Activated CD4-positive, alpha-beta T cell treated with anti-CD3 and anti-CD28 coated beads, Interleukin-2, amount 50 U/mL, for 16 hours (primary cell): ENCODE measurements at regions not wholly inside any gene's neighbourhood (a gene's known extent, or its start where the extent isn't known, plus 50 kb on each side); places are given as distances from the start of the nearest gene placed in this dataset.
"Not testable (repeated sequence)": the region's sequence is repeated elsewhere in the genome, so short reads cannot be mapped to it uniquely, and the experiment has no call there.

Experiments used
- DNase-seq: peaks from one replicate; pipeline ENCODE4 v3.0.0-alpha.2; 2020

DNA sequence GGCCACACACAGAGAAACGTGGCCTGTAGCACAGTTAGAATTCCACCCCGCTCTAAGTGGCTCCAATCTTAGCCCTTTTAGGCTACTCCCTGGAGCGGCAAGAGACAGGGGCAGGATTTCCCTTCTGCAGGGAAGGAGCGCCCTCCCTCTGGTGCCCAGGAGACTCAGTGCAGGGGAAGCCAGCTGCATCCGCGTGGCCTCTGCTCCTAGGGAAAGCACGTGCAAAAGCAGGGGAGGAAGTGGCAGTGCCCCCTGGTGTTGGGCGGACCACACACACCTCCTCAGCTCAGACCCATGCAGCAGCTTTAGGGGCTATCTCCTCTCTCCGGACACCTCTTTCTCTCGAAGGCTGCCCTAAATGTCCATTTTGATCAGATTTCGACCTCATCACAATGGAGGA, 50.0 kb downstream of the SPRING1 start:
- peak; percentile 30 for DNase-seq

DNA sequence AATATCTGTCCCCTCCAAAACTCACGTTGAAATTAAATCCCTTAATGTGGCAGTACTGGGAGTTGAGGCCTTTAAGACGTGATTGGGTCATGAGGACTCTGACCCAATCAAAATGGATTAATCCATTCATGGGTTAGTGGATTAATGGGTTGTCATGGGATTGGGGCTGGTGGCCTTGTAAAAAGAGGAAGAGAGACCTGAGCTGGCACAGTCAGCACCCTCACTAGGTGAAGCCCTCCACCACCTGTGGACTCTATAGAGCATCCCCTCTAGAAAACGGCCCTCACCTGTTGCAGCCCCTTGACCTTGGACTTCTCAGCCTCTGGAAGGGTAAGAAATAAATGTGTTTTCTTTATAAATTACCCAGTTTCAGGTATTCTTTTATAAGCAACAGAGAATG, 53.0 kb downstream of the SPRING1 start:
- no peak for DNase-seq

DNA sequence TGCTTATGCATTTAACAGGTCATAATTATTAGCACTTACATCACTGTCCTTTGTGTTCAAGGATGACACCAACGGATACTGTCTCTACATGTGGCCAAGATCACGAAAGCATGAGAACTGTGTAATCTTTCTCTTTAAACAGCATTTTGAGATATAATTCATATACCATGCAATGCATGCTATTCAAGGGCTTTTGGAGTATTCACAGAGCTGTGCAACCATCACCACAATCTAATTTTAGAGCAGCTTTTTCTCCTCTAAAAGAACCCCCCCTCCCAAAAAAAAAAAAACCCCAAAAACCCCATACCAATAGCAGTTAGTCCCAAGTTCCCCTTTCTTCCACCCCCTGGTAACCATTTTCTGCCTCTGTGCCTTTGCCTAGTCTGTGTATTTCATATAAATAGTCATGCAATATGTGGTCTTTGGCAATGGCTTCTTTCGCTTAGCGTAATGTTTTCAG, 60.6 kb downstream of the SPRING1 start:
- DNase-seq, result no peak

DNA sequence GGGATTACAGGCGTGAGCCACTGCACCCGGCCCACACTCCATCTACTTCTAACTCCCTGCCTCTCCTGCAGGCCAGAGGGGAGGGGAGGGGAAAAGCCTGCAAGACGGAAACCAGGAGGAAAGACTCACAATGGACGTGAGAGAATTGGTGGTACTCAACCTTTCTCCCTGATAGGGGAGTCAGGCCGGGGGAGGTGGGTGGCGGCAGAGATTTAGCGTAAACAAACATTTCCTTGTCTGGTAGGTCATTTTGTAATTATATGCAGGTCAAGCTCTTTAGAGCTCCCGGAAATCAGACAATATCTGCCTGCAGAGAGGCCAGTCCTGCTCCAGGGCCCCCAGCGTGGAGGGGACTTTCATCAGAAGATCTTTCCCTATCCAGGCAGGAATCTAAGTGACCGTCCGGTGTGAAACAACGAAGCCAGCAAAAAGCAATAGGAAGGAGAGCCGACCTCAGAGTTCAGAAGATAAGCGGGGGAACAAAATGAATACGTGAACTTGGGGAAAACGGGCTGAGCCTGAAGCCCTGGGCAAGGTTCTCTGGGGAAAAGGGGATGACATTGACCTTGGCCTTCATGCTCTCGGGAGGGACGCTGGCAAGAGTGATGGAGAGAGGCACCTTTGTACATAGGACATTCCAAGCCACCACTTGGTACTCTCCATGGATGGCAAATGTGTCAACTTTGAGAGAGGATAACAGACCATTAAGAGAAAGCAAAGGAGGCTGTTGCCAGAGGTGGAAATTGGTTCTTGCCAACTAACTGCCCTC, 62.3 kb downstream of the SPRING1 start:
- no peak for DNase-seq

DNA sequence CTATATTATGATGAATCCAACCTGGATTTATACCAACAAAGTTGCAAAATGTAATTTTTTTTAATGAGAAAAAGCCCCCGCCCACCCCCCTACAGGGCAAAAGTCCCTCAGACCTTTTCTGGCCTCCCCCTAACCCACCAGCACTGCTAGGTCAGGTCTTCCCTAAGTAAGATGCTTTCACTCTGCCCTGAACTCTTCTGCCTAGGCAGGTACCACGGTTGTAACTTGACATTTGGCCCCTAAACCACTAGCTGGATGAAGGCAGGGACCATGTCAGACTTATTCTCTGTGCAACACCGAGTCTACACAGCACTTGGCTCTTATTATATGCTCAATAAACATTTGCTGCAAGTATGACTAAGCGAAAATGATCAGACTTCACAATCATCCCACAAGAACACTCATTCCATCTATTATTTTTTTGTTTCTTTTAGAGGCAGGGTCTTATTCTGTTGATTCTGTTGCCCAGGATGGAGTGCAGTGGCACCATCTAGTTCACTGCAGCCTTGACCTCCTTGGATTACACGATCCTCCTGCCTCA, 63.2 kb downstream of the SPRING1 start:
- DNase-seq, result peak; percentile 25

DNA sequence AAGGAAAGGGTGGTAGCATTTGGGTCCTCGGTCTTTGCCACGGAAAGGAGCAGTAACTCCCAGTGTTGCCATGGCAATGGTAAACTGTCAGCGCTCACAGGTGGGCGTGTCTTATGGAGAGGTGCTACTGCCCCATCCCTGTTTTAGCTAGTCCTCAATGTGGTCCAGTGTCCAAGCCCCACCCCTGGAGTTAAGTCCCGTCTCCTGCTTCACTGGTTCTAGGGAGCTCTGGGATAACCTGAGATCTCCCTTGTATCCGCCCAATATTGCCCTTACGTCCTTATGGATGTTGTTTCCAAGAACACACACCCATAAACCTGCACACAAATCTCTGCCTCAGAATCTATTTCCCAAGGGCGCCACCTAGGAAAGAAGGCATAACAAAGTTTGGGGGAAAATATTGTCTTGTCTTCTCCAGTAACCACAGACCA, 64.2 kb downstream of the SPRING1 start:
- peak; percentile 10 for DNase-seq

DNA sequence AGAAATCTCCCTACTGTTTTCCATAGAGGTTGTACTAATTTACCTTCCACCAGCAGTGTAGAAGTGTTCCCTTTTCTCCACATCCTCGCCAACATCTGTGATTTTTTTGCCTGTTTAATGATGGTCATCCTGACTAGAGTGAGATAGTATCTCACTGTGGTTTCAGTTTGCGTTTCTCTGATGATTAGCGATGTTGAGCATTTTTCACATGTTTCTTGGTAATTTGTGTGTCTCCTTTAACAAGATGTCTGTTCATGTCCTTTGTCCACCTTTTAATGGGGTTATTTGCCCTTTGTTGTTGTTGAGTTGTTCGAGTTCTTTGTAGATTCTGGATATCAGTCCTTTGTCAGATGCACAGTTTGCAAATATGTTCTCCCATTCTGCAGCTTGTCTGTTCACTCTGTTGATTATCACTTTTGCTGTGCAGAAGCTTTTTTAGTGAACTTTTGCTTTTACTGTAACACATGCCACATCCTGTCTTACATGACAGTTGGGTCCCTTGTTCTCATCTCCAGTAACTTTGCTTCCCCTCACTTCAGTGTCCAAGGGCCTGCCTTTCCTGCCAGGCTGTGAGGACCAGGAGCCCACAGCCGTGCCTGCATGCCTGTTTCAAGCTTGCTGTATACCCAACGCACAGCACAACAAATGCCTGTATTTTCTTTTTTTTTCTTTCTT, 64.9 kb downstream of the SPRING1 start:
- peak; percentile 80 for DNase-seq

DNA sequence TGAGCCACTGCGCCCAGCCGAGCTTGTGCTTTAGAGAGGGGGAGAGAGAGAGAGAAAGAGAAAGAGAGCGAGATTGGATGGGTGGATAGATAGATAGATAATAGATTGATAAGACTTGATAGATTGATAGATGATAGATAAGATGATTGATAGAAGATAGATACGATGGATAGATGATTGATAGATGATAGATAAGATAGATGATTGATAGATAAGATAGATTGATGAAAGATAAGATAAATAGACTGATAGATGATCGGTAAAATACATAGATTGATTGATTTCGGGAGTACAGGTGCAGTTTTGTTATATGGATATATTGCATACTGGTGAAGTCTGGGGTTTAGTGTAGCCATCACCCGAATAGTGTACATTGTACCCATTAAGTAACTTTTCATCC, 65.9 kb downstream of the SPRING1 start:
- no peak for DNase-seq

DNA sequence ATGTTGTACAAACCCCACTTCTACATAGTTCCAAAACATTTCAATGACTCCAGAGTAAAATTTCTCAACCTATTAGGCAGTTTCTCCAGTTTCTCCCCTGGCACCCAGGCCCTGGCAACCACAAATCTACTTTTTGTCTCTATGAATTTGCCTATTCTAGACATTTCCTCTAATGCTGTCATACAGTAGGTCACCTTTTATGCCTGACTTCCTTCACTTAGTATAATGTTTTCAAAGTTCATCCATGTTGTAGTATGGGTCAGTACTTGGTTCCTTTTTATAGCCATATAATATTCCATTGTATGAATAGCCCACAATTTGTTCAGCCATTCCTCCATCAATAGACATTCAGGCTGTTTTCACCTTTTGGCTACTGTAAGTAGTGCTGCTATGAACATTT, 67.0 kb downstream of the SPRING1 start:
- no peak for DNase-seq

DNA sequence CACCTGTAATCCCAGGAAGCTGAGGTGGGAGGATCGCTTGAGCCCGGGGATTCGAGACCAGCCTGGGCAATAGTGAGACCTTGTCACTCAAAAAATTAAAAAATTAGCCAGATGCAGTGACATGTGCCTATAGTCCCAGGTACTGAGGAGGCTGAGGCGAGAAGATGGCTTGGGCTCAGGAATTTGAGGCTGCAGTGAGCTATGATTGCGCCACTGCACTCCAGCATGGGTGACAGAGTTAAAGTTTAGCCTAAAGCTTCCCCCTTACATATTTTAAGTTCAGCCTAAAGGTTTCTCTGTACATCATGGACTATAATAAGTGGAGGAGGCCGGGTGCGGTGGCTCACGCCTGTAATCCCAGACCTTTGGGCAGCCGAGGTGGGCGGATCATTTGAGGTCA, 70.1 kb downstream of the SPRING1 start:
- no peak for DNase-seq

DNA sequence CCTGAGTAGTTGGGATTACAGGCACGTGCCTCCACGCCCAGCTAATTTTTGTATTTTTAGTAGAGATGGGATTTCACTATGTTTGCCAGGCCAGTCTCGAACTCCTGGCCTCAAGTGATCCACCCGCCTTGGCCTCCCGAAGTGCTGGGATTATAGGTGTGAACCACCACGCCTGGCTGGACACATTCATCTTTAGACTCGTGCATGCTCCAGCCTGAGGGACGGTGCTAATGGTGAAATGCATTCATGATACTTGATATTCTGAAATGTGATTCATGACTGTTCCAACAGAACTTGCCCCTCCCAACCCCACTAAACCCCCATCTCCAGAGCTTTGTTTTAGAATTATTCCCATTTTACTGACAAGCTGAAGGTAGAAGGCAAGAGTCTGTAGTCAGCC, 71.0 kb downstream of the SPRING1 start:
- DNase-seq, result not testable (repeated sequence)

DNA sequence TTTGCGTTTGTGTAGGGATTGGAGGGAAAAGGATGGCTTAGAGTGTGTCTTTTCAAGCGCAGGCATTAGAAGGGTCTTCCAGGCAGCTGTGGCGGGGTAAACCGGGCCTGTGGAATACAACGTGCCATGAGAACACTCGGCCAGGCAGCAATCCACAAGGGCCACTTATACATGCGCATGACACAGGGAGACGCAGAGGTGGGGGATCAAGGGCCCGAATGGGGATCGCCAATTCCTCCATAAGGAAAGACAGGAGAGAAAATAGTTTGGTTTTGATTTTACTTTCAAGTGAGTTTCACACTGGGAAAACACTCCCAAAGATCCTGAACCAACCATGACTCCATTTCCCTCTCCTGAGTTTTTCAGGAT, 71.6 kb downstream of the SPRING1 start:
- no peak for DNase-seq

DNA sequence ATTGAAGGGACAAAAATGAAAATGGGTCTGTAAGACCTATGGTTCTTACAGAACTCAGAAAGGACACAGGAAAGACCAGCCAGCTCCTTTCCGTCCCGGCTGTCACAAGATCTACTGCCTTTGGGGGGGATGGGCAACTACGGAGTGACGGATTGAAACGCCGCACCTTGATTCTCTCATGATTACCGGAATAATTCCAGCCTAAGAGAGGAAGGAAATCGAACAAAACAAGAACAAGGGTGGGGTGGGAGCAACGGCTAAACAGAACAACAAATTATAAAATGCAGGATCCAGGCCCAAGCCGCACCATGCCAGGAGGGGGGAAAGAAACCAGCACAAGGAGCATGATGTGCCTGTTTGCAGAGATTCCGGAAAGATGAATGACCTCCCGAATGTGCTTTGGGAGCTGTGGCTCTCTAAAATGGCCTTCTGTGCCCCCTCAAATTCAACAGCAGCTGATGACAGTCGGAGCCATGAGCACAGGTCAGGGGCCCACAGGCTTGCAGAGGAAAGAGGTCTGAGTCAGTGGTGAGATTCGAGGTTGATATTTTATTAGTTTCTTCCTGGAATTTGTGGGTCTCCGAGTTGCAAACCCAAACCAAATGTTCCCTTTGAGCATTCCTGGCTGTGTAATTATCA, 72.1 kb downstream of the SPRING1 start:
- DNase-seq, result no peak

DNA sequence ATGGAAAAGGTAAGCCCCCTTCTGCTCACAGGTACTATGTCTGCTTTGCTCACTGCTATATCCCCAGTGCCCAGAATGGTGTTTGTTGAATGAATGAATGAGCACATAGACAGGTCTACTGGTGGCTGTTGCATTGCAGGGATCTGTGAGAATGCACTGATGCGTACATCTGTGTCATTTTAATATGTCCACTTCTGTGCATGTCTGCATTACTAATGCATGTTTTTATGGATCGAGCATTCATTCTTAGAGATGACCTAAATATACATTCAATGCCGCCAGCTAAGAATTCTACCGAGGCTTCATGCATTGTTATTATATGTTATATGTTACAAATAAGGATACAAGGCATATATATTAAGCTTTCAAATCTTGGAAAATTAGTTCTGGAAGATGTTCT, 73.8 kb downstream of the SPRING1 start:
- no peak for DNase-seq

DNA sequence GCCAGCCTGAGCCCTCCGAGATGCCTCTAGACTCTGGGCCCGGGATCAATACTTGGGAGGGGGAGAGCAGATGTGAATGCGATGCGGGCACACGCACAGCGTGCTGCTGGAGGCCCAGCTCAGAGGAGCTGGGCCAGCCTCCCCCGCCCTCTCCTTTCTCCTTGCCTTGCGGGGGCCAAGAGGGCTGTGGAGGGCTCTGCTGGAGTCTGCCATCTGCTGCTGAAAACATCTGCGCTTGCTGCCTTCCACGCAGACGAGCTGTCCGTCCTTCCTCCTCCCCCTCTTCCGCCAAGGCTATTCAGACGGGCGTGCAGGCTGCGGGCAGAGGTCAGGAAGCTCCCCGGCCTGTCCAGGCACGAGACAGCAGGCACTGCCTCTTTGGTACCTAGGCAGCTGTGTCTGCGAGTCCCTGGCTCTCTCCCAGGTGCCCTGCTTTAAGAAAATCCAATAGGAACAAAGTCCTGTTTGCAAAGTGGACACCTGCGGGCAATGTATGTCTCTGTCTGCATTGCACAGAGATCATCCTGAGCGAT, 75.2 kb downstream of the SPRING1 start:
- no peak for DNase-seq

DNA sequence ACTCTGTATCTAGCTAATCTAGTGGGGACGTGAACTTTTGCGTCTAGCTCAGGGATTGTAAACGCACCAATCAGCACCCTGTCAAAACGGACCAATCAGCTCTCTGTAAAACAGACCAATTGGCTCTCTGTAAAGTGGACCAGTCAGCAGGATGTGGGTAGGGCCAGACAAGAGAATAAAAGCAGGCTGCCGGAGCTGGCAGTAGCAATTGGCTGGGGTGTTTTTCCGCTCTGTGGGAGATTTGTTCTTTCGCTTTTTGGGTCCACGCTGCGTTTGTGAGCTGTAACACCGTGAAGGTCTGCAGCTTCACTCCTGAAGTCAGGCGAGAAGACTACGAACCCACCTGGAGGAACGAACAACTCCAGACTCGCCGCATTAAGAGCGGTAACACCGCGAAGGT, 76.5 kb downstream of the SPRING1 start:
- DNase-seq, result no peak

DNA sequence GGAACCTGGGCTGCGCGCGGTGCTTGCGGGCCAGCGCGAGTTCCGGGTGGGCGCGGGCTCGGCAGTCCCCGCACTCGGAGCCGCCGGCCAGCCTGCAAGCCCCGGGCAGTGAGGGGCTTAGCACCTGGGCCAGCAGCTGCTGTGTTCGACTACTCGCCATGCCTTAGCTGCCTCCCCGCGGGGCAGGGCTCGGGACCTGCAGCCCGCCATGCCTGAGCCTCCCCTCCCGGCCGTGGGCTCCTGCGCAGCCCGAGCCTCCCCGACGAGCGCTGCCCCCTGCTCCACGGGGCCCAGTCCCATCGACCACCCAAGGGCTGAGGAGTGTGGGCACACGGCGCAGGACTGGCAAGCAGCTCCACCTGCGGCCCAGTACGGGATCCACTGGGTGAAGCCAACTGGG, 77.1 kb downstream of the SPRING1 start:
- DNase-seq, result not testable (repeated sequence)

DNA sequence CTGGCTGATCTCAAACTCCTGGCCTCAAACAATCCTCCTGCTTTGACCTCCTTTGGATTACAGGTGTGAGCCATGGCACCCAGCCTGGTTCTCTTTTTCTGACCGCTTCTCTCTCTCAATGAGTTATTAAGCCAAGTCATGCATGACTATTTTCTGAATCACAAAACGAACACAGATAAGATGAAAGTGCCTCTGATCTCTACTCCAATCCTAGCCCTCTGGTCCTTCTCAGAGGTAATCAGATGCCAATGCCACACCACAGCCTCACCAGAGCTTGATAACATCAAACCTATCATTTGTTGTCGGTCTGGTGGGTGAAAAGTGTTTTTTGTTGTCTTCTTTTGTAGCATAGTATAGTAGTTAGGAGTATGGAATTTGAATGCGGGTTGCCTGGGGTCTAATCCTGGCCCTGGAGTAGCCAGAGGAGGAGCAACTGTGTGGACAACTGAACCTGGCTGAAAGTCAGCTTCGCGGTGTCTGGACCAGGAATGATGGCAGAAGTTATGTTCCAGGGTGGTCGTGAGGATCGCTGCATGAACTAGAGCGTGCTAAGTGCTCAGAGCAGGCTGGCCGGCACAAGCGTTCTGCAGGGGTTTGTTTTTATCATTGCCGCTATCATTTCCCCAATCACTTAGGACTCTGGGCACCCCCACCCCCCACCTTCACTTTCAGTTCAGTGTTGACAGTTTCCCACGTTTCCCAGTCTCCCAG, 77.9 kb downstream of the SPRING1 start:
- no peak for DNase-seq

DNA sequence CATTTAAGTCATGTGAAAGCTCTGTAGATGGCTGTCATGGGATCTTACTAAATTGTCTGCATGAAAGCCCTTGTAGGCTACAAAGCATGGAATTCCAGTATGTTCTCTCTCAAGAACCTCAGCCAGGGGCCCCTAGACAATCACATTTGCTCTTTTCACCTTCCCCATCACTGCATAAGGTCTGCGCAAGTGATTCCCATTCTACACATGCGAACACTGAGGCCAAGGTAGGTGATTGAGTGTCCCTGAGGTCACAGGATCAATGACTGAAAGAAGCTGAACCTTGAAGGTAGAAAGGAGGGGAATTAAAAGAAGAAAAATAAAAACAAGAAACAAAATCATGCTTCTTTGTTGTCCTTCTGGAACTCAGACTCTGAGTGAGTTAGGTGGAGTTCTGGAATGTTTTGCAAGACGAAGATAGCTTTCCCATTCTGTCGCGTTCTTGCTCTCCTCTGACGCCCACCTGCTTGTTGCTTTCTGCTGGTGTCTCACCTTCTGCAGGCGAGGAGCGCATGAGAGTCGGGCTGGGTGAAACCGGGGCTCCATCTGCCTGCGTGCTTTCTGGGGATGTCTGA, 79.9 kb downstream of the SPRING1 start:
- no peak for DNase-seq

DNA sequence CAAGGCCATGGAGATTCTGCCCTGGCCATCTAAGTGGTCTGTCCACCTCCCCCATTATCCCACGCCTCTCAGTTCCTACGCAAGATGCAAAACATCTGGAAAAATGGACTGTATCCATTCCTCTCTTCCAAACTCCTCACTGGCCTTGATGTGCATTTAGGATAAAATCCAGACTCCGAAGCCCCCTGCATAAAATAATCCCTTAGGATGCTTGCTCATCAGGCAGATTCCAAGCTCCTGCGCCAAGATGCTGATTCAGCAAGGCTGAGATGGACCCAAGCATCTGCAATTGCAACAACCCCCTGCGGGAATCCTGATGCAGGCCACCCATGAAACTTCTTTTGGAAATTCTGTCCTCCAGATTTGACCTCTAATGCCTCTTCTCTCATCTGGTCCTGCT, 81.6 kb downstream of the SPRING1 start:
- no peak for DNase-seq

DNA sequence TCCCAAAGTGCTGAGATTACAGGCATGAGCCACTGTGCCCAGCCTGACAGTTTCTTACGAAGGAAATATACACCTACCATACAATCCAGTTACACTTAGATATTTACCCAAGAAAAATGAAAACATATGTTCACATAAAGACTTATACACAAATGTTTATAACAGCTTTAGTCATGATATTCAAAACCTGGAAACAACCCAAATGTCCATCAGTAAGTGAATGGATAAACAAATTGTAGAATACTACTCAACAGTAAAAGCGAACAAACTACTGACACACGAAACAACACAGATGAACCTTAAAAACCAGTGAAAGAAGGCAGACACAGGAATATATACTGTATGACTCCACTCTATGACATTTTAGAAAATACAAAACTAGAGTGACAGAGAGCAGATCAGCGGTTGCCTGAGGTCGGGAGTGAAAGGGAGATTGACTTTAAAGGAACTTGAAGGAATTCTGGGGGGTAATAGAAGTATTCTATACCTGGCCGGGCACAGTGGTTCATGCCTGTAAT, 83.6 kb downstream of the SPRING1 start:
- DNase-seq, result no peak

DNA sequence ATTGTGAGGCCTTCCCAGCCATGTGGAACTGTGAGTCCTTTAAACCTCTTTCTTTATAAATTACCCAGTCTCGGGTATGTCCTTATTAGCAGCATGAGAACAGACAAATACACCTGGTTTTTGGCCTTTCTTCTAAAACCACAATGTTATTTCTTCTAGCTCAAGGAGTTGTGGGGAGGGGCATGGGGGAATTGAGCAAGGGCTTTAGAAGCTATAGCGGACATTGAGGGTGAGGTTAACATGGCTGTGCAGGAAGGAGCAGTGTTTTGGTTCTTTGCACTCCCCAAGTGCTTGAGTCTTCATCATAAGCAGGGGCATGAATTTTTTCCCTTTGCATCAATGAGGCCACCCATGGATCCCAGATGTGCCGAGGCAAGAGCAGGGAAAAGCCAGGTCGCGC, 86.8 kb downstream of the SPRING1 start:
- DNase-seq, result no peak
